HepG2 (cell line): ENCODE measurements at regions not wholly inside any gene's neighbourhood (a gene's known extent, or its start where the extent isn't known, plus 50 kb on each side); places are given as distances from the start of the nearest gene placed in this dataset.

Experiments
- ATAC-seq: fragments of 200-7000 bp; cut with Tn5 transposase; 3 replicates; pipeline ENCODE4 v1.9.1; 2020; ENCODE audit warnings: mild to moderate bottlenecking, moderate library complexity
- BruUV-seq: library from RNA; stranded (reverse); fragments of 400-500 nt; replicated peaks from 2 replicates; lab custom pipeline; 2021; lab: Mats Ljungman, UMichigan
- CTCF ChIA-PET: fragments of 300-600 bp; formaldehyde crosslinking; extraction: SDS; loops from one replicate; lab custom pipeline; 2021; ENCODE audit warnings: low total read pairs, inconsistent platforms, low intra/inter-chr PET ratio; lab: Yijun Ruan, JAX
- POLR2A ChIA-PET: fragments of 350-600 bp; sonication (Branson Sonifier 250); formaldehyde crosslinking; loops from one replicate; lab custom pipeline; 2020; ENCODE audit warnings: antibody characterized with exemption, inconsistent platforms; lab: Yijun Ruan, JAX
- DNase-seq: peaks from one replicate; pipeline ENCODE4 v3.0.0-alpha.2; 2015; ENCODE audit warnings: low spot score
- FAIRE-seq: peaks from 3 replicates; lab custom pipeline; 2011; peaks lifted over from hg19 to GRCh38; lab: Jason Lieb, UNC
- H2AFZ ChIP-seq: one replicate; pipeline ENCODE4 v1.6.1; 2011; ENCODE audit warnings: low read length, inconsistent platforms
- H3K27ac ChIP-seq: fragments of 300-600 bp; 3 replicates; pipeline ENCODE4 v1.8.0; 2011; ENCODE audit warnings: mixed run types, mild to moderate bottlenecking, mixed read lengths, low read length, inconsistent platforms; ENCODE audit not compliant: insufficient read depth; ENCODE audit errors: extremely low read length
- H3K27me3 ChIP-seq, 2 experiments: fragments of 200-600 bp in 1 of 2; 2 replicates in 1 of 2; 3 replicates in 1 of 2; pipeline versions ENCODE4 v1.6.0 to v1.8.0; 2011; ENCODE audit warnings: low read length in 2 of 2, mild to moderate bottlenecking in 2 of 2, moderate library complexity in 2 of 2, inconsistent platforms in 1 of 2; ENCODE audit not compliant: insufficient read depth in 2 of 2, control insufficient read depth in 1 of 2
- H3K36me3 ChIP-seq, 2 experiments: fragments of 200-600 bp in 1 of 2; replicated peaks in 1 of 2; 2 replicates in 1 of 2; 3 replicates in 1 of 2; pipeline versions ENCODE4 v1.5.1 to v1.8.0; 2011; ENCODE audit warnings: low read length in 2 of 2, inconsistent platforms in 1 of 2; ENCODE audit not compliant: insufficient read depth in 2 of 2, control insufficient read depth in 1 of 2
- H3K4me1 ChIP-seq: 2 replicates; pipeline ENCODE4 v1.5.1; 2012; ENCODE audit warnings: low read length, inconsistent platforms; ENCODE audit not compliant: insufficient read depth
- H3K4me2 ChIP-seq: 2 replicates; pipeline ENCODE4 v1.6.0; 2011; ENCODE audit warnings: low read depth, low read length, inconsistent platforms
- H3K4me3 ChIP-seq, 3 experiments: fragments of 200-600 bp in 1 of 3; sonication (generic), shearing (Covaris generic) in 1 of 3; replicated peaks in 1 of 3; 2 replicates each; pipeline ENCODE4 v1.5.1; 2011 to 2016; ENCODE audit warnings: low read length in 3 of 3, inconsistent platforms in 2 of 3, low read depth in 2 of 3, mild to moderate bottlenecking in 2 of 3, control low read depth in 1 of 3, mixed read lengths in 1 of 3; ENCODE audit not compliant: insufficient read depth in 1 of 3
- H3K79me2 ChIP-seq: one replicate; pipeline ENCODE4 v1.6.1; 2011; ENCODE audit warnings: low read length, inconsistent platforms; ENCODE audit not compliant: insufficient read depth
- H3K9ac ChIP-seq: 2 replicates; pipeline ENCODE4 v1.6.0; 2011; ENCODE audit warnings: mild to moderate bottlenecking, low read depth, low read length, inconsistent platforms; ENCODE audit not compliant: insufficient read depth
- H3K9me3 ChIP-seq: 2 replicates; pipeline ENCODE4 v1.5.1; 2012; ENCODE audit warnings: mild to moderate bottlenecking, low read length
- H4K20me1 ChIP-seq: 2 replicates; pipeline ENCODE4 v1.6.0; 2011; ENCODE audit warnings: inconsistent platforms, mild to moderate bottlenecking, low read length, moderate library complexity; ENCODE audit not compliant: insufficient read depth
- BRCA1 ChIP-seq: sonication (generic); formaldehyde crosslinking; IDR thresholded peaks from 2 replicates; pipeline ENCODE4 v1.4.0; 2020; ENCODE audit warnings: missing genetic modification reagents
- CREB3 ChIP-seq: sonication (generic); formaldehyde crosslinking; IDR thresholded peaks from 2 replicates; pipeline ENCODE4 v1.5.0; 2020; ENCODE audit warnings: missing genetic modification reagents
- FOXO4 ChIP-seq: sonication (generic); formaldehyde crosslinking; conservative IDR thresholded peaks from 2 replicates; pipeline ENCODE4 v1.8.1; 2023; ENCODE audit warnings: missing genetic modification reagents
- NBN ChIP-seq: fragments of 450-650 bp; conservative IDR thresholded peaks from 2 replicates; pipeline ENCODE4 v1.6.1; 2017
- RXRA ChIP-seq: sonication (generic); formaldehyde crosslinking; IDR thresholded peaks from 2 replicates; pipeline ENCODE4 v1.5.1; 2020; ENCODE audit warnings: missing genetic modification reagents
- SRF ChIP-seq: IDR thresholded peaks from 2 replicates; pipeline ENCODE4 v1.6.1; 2011; ENCODE audit warnings: mild to moderate bottlenecking, low read depth, low read length, moderate library complexity
- TFE3 ChIP-seq: IDR thresholded peaks from 2 replicates; pipeline ENCODE4 v1.6.1; 2016
- ZBTB3 ChIP-seq: sonication (generic); formaldehyde crosslinking; IDR thresholded peaks from 2 replicates; pipeline ENCODE4 v1.4.0; 2020; ENCODE audit warnings: low read depth, mild to moderate bottlenecking, moderate library complexity, missing genetic modification reagents, borderline replicate concordance
- ZFP41 ChIP-seq: sonication (generic); formaldehyde crosslinking; IDR thresholded peaks from 2 replicates; pipeline ENCODE4 v1.4.0; 2020; ENCODE audit warnings: mild to moderate bottlenecking, missing genetic modification reagents, borderline replicate concordance
- ZMYM4 ChIP-seq: sonication (generic); formaldehyde crosslinking; IDR thresholded peaks from 2 replicates; pipeline ENCODE4 v1.8.1; 2023; ENCODE audit warnings: mild to moderate bottlenecking, missing genetic modification reagents
- ZNF326 ChIP-seq: sonication (generic); formaldehyde crosslinking; IDR thresholded peaks from 2 replicates; pipeline ENCODE4 v1.4.0; 2020; ENCODE audit warnings: missing genetic modification reagents, borderline replicate concordance
- ZNF331 ChIP-seq: sonication (generic); formaldehyde crosslinking; IDR thresholded peaks from 2 replicates; pipeline ENCODE4 v1.4.0; 2020; ENCODE audit warnings: missing genetic modification reagents
- ZNF615 ChIP-seq: sonication (generic); formaldehyde crosslinking; IDR thresholded peaks from 2 replicates; pipeline ENCODE4 v1.5.0; 2020; ENCODE audit warnings: mild to moderate bottlenecking, missing genetic modification reagents, borderline replicate concordance
- ZNF639 ChIP-seq: conservative IDR thresholded peaks from 2 replicates; pipeline ENCODE4 v1.6.1; 2018; ENCODE audit warnings: missing genetic modification reagents
- ZSCAN22 ChIP-seq: sonication (generic); formaldehyde crosslinking; IDR thresholded peaks from 2 replicates; pipeline ENCODE4 v1.4.0; 2020; ENCODE audit warnings: mild to moderate bottlenecking, missing genetic modification reagents
- WGBS: methylation state at CpG from one replicate; pipeline ENCODE4 v1.1.6; 2017; ENCODE audit warnings: low lambda C conversion rate; 5-methylcytosine and 5-hydroxymethylcytosine counted together
- in situ Hi-C: cut with HindIII; loops from 2 replicates; pipeline ENCODE4 v1.10.0; 2017; ENCODE audit warnings: low pct_unique_long_range_greater_than_20kb; ENCODE audit not compliant: extremely low pct_ligation_motif_present
- intact Hi-C: fragments of 100-400 bp; cut with micrococcal nuclease; formaldehyde crosslinking; loops from one replicate; pipeline ENCODE4 v1.10.0; 2022; ENCODE audit not compliant: unreplicated experiment
- TF ChIP-seq, protein P1 (sequence below): IDR thresholded peaks from 2 replicates; pipeline ENCODE4 v1.6.1; 2016
- TF ChIP-seq, protein P2 (sequence below): sonication (generic); formaldehyde crosslinking; IDR thresholded peaks from 2 replicates; pipeline ENCODE4 v1.5.1; 2020; ENCODE audit warnings: mild to moderate bottlenecking, missing genetic modification reagents

DNA sequence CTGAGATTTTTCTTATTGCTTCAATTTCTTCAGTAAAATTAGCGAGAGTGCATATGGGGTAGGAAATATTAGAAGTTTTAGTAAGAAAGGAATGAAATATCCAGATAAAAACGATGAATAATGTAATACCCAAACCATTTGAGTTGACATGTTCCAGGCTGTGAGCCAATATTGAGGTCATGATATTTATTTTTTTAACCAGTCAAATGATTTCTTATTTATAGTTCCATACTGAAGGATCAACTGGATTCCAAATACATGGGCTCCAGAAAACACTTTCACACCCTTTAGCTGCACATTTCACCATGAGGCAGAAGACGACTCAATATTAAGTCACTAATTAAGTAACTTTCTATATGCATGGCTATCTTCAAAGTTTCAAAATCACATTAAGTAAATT is 312.5 kb downstream of the PPP1R3A start:
- under 1% methylated on average over 3 of the region's 3 CpGs for WGBS
- BruUV-seq = no TSS peak
- ATAC-seq = no peak
- H3K9me3 ChIP-seq = no peaks in the 10 kb centered on the region; the same call in 1 of the 2 replicates
- FAIRE-seq = no peak
- no peak overlapping the region for H3K9ac ChIP-seq
- no peaks in the 10 kb centered on the region for H3K79me2 ChIP-seq
- no peak overlapping the region for H3K27ac ChIP-seq
- no peak for DNase-seq
- H3K4me3 ChIP-seq = no peak overlapping the region
- in situ Hi-C loops (no loop called here), intact Hi-C loops (no loop called here)
- no peaks in the 10 kb centered on the region for H4K20me1 ChIP-seq
- H2AFZ ChIP-seq = no peak overlapping the region
- H3K4me1 ChIP-seq = no peaks in the 10 kb centered on the region
- H3K4me2 ChIP-seq = no peak overlapping the region
- ChIA-PET CTCF (no interaction called here), POLR2A (no interaction called here)
- H3K27me3 ChIP-seq = no peaks in the 10 kb centered on the region
- H3K36me3 ChIP-seq = no peaks in the 10 kb centered on the region
- TF ChIP-seq ZNF331 (CRISPR knock-in tag) (no peak), SRF (no peak), ZBTB3 (CRISPR knock-in tag) (no peak), ZFP41 (no peak), ZNF639 (CRISPR knock-in tag) (no peak), CREB3 (CRISPR knock-in tag) (no peak), NBN (no peak), FOXO4 (no peak), BRCA1 (CRISPR knock-in tag) (no peak), RXRA (CRISPR knock-in tag) (no peak), ZNF615 (CRISPR knock-in tag) (no peak), ZNF326 (CRISPR knock-in tag) (no peak), ZMYM4 (CRISPR knock-in tag) (no peak), TFE3 (CRISPR knock-in tag) (no peak), ZSCAN22 (no peak)
- TF ChIP-seq, protein P1, sequence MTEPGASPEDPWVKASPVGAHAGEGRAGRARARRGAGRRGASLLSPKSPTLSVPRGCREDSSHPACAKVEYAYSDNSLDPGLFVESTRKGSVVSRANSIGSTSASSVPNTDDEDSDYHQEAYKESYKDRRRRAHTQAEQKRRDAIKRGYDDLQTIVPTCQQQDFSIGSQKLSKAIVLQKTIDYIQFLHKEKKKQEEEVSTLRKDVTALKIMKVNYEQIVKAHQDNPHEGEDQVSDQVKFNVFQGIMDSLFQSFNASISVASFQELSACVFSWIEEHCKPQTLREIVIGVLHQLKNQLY = no peak
- TF ChIP-seq, protein P2, sequence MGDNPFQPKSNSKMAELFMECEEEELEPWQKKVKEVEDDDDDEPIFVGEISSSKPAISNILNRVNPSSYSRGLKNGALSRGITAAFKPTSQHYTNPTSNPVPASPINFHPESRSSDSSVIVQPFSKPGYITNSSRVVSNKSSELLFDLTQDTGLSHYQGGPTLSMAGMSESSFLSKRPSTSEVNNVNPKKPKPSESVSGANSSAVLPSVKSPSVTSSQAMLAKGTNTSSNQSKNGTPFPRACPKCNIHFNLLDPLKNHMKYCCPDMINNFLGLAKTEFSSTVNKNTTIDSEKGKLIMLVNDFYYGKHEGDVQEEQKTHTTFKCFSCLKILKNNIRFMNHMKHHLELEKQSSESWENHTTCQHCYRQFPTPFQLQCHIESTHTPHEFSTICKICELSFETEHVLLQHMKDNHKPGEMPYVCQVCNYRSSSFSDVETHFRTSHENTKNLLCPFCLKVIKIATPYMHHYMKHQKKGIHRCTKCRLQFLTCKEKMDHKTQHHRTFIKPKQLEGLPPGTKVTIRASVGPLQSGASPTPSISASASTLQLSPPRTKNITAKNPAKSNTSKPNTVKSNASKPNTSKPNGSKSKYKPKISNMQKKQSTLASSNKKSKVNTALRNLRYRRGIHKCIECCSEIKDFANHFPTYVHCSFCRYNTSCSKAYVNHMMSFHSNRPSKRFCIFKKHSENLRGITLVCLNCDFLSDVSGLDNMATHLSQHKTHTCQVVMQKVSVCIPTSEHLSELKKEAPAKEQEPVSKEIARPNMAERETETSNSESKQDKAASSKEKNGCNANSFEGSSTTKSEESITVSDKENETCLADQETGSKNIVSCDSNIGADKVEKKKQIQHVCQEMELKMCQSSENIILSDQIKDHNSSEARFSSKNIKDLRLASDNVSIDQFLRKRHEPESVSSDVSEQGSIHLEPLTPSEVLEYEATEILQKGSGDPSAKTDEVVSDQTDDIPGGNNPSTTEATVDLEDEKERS = no peak
